HG03095 (cell line): ENCODE measurements at regions not wholly inside any gene's neighbourhood (a gene's known extent, or its start where the extent isn't known, plus 50 kb on each side); places are given as distances from the start of the nearest gene placed in this dataset.

ENCODE experiments used
- ATAC-seq: cut with Tn5 transposase; IDR thresholded peaks from one replicate; pipeline ENCODE4 v1.9.1; 2021; ENCODE audit warnings: moderate library complexity; ENCODE audit not compliant: unreplicated experiment

- no peak for ATAC-seq
These were observed 329.7 kb downstream of the FSIP2 start for GRCh38 chr2:186068139-186068801.

GRCh38 chr2:186069676-186070075 is 331.1 kb downstream of the FSIP2 start:
- no peak for ATAC-seq

GRCh38 chr2:186085226-186085625 is 346.6 kb downstream of the FSIP2 start:
- ATAC-seq, result no peak

GRCh38 chr2:186093174-186093573 is 354.6 kb downstream of the FSIP2 start:
- ATAC-seq, result no peak

GRCh38 chr2:186098821-186099220 is 360.2 kb downstream of the FSIP2 start:
- no peak for ATAC-seq

GRCh38 chr2:186099826-186100225 is 361.2 kb downstream of the FSIP2 start:
- ATAC-seq, result no peak

GRCh38 chr2:186100636-186101035 is 362.0 kb downstream of the FSIP2 start:
- ATAC-seq, result no peak

- no peak for ATAC-seq
These were observed 363.0 kb downstream of the FSIP2 start for GRCh38 chr2:186101616-186102015.

GRCh38 chr2:186103276-186103675 is 364.7 kb downstream of the FSIP2 start:
- no peak for ATAC-seq

GRCh38 chr2:186105016-186105724 is 366.6 kb downstream of the FSIP2 start:
- no peak for ATAC-seq

- no peak for ATAC-seq
These were observed 369.9 kb downstream of the FSIP2 start for GRCh38 chr2:186108470-186108869.

GRCh38 chr2:186113284-186113683 is 372.8 kb upstream of the ZC3H15 start:
- no peak for ATAC-seq

- no peak for ATAC-seq
These were observed 360.9 kb upstream of the ZC3H15 start for GRCh38 chr2:186125156-186125555.

- ATAC-seq, result no peak
These were observed 360.4 kb upstream of the ZC3H15 start for GRCh38 chr2:186125625-186126024.

- no peak for ATAC-seq
These were observed 359.9 kb upstream of the ZC3H15 start for GRCh38 chr2:186126181-186126580.

- no peak for ATAC-seq
These were observed 356.1 kb upstream of the ZC3H15 start for GRCh38 chr2:186129767-186130581.

GRCh38 chr2:186130748-186131641 is 355.1 kb upstream of the ZC3H15 start:
- ATAC-seq, result no peak

GRCh38 chr2:186135686-186136085 is 350.4 kb upstream of the ZC3H15 start:
- ATAC-seq, result no peak

GRCh38 chr2:186136860-186137259 is 349.2 kb upstream of the ZC3H15 start:
- ATAC-seq, result no peak

GRCh38 chr2:186138845-186139244 is 347.2 kb upstream of the ZC3H15 start:
- no peak for ATAC-seq

GRCh38 chr2:186159101-186159500 is 327.0 kb upstream of the ZC3H15 start:
- no peak for ATAC-seq
